CD4-positive, alpha-beta T cell treated with Interleukin-17A for 1 hour (primary cell): ENCODE measurements at regions not wholly inside any gene's neighbourhood (a gene's known extent, or its start where the extent isn't known, plus 50 kb on each side); places are given as distances from the start of the nearest gene placed in this dataset.
"Not testable (repeated sequence)": the region's sequence is repeated elsewhere in the genome, so short reads cannot be mapped to it uniquely, and the experiment has no call there.

Experiments used
- DNase-seq: peaks from one replicate; pipeline ENCODE4 v3.0.0-alpha.2; 2020

DNA sequence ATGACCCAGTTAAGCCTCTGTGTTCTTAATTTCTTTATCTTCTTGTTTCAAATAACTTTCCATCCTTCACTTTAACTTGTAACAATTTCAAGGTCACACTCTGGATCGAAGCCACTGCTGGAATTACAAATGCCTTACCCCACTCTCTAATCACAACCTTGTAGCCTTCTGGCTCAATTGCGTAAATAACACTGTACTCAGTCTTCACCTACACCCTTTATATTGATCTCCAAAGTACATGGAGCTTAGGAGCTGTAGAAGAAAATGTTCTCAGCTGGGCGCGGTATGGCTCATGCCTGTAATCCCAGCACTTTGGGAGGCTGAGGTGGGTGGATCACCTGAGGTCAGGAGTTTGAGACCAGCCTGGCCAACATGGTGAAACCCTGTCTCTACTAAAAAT lies 164.3 kb upstream of the NPSR1 start:
- DNase-seq: no peak

DNA sequence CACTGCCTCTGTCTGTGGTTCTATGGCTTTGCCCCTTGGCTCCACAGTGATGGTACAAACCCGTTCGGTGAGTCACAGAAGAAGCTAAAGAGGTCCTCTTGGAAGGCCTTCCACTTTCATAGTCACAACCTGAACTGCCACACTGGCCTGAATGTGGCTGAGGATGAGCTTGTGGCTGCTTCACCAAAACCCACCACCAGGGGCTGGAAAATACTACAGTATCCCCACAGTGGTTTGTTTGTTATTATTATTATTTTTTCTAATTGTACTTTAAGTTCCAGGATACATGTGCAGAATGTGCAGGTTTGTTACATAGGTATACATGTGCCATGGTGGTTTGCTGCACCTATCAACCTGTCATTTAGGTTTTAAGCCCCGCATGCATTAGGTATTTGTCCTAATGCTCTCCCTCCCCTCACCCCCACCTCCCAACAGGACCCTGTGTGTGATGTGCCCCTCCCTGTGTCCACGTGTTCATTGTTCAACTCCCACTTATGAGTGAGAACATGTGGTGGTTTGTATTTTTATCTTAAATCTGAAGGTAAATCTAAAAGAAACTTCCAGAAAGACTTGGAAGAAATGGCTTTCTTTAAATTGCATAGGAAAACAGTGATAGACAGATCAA lies 160.8 kb upstream of the NPSR1 start:
- no peak for DNase-seq

DNA sequence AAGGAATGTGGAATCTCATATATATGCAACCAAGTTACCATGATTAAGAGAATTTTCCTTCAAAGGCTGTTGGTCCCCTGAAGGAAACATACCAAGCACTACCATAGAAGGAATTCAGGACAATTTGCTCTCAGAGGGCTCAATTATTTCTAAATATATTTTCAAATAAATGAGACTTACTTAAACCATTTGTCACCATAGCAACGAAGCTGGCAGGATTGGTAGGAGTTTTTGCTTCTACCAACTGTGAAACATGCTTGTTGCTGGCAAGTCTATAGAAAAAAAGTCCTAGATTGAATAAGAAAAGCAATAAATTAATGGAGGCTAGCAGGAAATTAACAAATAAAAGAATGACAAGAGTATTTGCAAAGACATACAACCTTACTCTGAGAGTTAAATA lies 156.9 kb upstream of the NPSR1 start:
- no peak for DNase-seq

DNA sequence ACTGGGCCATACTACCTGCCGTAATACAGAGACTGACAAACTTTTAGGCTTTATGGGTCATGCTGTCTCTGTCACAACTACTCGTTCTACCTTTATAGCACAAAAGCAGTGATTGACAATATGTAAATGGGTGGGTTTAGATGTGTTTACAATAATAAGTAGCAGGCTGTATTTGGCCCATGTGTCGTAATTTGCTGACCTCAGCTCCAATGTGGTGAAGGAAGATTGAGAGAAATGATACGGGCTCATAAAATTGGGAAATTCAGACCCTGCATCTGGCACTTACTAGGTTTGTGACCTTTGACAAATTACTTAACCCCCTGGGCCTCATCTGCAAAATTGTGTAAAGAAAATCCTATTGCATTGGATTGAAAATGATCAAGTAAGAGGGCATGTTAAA lies 150.8 kb upstream of the NPSR1 start:
- no peak for DNase-seq

DNA sequence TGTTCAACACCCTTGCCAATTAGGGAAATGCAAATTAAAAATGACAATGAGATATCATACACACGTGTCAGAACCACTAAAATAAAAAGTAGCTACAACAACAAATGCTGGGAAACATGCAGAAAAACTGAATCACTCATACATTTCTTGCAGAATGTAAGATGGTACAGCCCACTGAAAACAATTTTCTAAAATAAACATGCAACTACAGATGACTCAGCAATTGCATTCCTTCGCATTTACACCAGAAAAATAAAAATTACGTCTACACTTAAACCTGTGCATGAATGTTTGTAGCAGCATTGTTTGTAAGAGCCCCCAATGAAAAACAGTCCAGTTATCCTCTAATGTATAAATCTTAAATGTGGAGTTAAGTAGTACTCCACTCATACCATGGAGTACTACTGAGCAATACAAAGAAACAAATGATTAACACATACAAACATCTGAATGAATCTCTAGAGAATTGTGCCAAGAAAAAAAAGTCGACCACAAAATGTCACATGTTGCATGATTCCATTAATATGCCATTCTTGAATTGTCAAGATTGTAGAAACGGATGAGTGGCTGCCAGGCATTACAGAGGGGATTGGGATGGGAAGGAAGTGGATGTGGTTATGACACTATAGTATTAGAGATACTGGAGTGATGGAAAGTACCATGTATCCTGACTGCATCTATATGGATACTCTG lies 134.6 kb upstream of the NPSR1 start:
- no peak for DNase-seq

DNA sequence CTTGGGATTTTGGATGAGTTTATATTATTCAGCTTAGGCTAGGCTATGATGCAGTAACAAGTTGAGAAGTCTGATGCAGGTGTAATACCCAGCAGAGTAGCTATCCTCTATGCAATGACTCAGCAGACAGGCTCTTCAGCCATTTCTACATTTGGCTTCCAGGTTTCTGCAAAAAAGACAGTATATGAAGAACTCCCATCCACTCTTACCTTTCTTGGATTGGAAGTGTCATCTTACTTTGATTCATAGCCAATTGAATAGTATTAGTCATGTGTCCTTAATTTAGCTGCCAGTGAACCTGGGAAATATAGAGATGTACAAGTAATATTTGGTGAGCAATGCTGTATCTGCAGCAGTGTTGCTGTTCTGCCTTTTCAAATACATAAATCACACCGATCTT lies 127.8 kb upstream of the NPSR1 start:
- DNase-seq: no peak

DNA sequence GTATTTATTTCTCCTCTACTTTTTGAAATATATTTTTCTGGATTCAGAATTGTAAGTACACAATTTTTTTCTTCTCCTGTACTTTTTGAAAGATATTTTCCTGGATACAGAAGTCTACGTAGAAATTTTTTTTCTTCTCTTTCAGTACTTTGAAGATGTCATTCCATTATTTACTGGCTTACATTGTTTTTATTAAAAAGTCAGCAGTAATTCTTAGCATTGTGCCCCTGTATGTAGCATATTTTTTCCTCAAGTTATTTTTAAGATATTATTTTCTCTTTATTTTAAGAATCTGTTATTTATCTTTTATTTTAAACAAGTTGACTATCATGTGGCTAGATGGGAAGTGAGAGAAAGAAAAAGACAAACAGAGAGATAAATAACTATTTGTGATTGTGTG lies 119.0 kb upstream of the NPSR1 start:
- no peak for DNase-seq

DNA sequence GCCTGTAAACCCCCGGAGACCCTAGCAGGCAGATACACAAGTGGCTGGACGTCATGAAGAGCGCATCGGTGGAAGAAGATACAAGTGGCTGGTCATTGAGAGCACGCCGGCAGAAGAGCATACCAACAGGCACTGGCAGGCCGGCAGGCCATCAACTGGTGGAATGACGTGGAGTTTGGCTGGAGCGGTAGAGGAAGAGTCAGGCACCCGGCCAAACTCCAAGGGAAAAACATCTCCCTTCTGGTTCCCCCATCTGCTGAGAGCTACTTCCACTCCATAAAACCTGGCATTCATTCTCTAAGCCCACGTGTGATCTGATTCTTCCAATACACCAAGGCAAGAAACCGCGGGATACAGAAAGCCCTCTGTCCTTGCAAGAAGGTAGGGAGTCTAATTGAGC lies 113.4 kb upstream of the NPSR1 start:
- no peak for DNase-seq

DNA sequence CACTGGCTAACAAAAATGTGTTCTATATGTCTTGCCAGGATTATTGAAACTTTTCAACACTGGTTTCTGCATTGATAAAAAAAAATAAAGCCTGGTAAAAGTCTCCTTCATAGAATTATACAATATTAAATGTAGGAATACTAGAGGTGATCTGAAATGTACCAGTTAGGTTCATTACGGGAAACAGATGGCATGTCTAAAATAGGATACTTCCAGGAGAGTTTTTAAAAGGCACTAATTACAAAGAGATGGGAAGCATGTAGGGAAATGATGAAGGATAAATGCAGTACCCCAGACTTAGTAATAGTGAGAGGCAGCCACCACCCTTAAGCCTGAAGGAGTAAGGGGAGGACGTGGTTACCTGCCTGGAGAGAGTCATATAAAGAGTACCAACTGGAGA lies 107.0 kb upstream of the NPSR1 start:
- no peak for DNase-seq

DNA sequence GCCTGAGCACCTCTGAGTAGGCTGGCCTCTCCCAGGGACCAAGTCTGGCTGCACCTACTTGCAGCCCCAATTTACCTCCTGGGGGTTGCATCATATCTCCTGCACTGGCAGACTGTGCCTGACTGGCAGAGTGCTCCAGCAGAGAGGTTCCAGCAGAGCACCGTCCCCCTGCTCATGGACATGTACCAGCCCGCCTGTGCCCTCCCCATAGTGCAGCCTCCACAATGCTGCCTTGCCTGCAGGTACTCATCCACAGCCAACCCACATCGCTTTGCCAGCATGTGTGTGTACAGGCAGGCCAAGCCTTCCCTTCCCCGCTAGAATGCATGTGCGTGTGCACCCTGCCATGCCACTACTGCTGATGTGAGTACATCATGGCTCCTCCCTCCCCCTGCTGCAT lies 105.5 kb upstream of the NPSR1 start:
- DNase-seq: no peak

DNA sequence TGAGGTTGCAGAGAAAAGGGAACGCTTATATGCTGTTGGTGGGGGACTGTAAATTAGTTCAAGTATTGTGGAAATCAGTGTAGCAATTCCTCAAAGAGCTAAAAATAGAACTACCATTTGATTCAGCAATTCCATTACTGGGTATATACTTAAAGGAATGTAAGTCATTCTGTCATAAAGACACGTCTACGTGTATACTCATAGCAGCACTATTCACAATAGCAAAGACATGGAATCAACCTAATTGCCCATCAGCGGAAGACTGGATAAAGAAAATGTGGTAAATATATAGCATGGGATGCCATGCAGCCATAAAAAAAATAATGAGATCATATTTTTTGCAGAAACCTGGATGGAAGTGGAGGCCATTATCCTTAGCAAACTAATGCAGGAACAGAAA lies 100.0 kb upstream of the NPSR1 start:
- DNase-seq: no peak

DNA sequence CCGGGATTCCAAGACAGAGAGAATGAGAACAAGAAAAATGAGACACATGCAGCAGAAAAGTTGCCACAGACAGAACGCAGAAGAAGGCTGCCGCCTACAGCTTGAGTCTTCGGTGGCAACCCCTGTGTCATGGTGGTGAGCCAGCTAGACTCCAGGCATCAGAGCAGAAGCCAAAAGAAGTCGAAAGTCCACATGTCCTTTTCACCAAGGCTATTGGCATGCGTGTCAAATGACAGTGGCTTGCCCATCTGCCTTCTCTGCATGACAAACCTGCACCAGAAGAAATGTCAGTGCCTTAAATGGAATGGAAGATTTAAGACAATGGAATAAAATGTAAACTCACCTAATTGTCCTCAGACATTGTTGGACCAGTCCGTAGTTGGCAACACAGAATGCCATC lies 93.9 kb upstream of the NPSR1 start:
- DNase-seq: no peak

DNA sequence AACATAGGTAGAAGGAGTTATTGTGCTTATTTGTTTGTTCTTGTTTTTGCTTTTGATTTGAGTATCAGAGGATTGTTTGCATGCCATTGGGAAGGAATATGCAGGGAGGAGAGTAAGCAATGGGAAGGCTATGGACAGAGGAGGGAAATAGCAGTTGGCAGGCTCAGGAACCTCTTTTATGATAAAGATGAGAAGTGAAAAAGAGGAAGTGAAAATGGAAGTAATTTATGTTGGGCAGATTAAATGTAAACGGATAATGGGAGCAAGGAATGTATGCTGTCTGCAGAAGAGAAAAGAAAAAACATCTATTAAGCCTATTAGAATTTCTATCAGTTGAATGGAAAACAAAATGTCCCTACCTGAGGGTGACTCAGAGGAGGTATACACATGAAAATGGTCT lies 90.1 kb upstream of the NPSR1 start:
- DNase-seq: no peak

DNA sequence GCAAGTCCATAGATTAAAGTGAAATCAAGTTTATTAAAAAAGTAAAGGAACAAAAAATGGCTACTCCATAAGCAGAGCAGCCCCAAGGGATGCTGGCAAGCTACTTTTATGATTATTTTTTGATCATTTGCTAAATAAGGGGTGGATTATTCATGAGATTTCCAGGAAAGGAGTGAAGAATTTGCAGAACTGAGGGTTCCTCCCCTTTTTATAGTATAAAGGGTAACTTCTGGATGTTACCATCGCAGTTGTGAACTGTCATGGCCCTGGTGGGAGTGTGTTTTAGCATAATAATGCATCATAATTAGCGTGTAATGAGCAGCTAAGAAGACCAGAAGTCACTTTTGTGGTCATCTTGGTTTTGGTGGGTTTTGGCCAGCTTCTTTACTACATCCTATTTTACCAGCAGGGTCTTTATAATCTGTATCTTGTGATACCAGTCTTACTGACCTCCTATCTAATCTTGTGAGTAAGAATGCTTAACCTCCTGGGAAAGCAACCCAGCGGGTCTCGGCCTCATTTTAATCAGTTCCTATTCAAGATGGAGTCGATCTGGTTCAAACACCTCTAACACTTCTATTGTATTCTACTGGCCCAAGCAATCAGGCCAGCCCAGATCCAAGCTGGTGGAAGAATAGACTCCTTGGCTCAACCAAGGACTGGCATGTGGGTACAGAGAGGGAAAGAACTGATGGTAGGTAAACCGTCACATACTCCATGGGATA lies 87.9 kb upstream of the NPSR1 start:
- no peak for DNase-seq

DNA sequence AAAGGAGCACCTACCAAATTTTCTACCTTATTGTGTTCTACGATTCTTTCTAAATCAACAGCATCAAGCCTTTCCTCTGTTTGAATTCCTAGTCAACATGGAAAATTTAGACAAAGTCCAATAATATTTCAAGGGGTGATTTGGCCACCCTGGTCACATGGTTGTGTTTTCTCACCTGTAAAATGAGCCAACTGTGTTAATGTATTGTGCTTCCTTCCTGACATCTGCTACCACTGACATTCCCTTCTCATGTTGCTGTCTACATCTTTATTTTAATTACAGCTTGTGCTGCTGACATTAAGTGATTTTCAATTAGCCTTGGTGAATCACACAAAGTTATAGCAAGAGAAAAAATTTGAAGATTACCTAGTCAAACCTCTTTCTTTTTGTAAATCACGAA lies 83.0 kb upstream of the NPSR1 start:
- DNase-seq: no peak

DNA sequence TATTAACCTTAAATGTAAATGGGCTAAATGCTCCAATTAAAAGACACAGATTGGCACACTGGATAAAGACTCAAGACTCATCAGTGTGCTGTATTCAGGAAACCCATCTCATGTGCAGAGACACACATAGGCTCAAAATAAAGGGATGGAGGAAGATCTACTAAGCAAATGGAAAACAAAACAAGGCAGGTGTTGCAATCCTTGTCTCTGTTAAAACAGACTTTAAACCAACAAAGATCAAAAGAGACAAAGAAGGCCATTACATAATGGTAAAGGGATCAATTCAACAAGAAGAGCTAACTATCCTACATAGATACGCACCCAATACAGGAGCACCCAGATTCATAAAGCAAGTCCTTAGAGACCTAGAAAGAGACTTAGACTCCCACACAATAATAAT lies 80.1 kb upstream of the NPSR1 start:
- not testable (repeated sequence) for DNase-seq

DNA sequence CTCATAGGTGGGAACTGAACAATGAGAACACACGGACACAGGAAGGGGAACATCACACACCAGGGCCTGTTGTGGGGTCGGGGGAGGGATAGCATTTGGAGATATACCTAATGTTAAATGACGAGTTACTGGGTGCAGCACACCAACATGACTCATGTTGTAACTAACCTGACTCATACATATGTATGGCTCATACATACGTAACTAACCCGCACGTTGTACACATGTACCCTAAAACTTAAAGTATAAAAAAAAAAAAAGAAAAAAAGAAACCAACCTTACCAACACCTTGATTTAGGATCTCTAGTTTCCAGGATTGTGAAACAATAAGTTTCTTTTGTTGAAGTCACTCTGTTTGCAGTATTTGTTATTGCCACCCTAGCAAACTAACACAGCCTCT lies 76.3 kb upstream of the NPSR1 start:
- not testable (repeated sequence) for DNase-seq

DNA sequence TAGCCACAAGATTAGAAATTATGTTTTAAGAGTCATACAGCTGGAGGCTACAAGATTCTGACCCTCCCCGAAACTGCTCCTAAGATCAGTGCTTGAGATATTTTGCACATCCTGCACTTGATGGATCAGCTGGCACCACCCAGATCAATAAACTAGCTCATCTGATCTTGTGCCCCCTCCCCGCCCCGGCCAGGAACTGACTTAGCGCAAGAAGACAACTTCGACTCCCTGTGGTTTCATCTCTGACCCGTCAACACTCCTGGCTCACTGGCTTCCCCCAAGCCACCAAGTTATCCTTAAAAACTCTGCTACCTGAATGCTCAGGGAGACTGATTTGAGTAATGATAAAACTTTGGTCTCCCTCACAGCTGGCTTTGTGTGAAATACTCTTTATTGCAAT lies 73.5 kb upstream of the NPSR1 start:
- no peak for DNase-seq

DNA sequence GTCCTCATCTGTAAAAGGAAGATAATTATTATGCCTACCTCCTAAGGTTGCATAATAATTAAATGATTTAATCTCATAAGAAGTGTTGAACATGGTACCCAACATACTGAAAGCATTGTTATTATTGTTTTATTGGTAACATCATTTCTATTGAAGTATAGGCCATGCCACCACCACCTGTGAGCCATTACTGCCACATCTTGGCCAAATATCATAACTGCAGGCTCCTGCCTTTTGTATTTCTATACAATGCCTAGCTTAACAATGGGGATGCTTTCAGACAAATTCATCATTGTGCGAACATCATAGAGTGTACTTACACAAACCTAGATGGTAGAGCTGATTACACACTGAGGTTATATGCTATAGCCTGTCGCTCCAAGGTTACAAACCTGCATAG lies 61.1 kb upstream of the NPSR1 start:
- DNase-seq: no peak

DNA sequence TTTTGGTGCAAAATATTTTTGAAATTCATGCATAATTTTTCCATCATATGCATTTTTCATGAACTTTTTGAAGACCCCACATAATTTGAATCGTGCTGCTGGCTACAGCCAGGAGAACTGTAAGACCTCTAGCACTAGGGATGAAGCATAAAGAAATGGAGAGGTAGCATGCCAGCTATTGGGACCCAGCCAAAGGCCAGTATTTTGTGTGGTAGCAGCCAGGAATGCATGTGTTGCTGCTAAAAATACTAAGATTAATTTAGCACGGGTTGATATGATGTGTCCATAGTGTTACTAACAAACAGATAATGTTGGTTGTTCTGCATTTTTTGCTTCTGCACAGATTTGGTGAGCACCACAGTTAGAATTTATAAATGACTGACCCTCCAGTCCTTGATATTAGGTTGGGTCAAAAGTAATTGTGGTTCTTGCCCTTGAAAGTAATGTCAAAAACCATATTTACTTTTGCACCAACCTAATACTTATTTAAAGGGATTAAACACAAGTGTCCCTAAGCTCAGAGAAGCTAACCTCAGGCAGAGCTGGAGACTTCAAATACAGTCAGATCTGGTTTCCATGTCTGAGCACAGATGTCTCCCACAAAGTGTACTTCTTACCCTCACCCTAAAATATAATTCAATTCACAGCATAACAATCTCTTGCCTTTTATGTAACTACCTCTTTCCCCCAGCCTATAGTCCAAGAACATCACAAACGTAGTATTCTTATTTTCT lies 54.1 kb upstream of the NPSR1 start:
- DNase-seq: no peak
